IMR-90 (cell line): ENCODE measurements at regions not wholly inside any gene's neighbourhood (a gene's known extent, or its start where the extent isn't known, plus 50 kb on each side); places are given as distances from the start of the nearest gene placed in this dataset.

Experiments used
- ATAC-seq: fragments of 200-7000 bp; cut with Tn5 transposase; 2 replicates; pipeline ENCODE4 v1.9.1; 2020; ENCODE audit warnings: low read depth, mild to moderate bottlenecking, moderate library complexity
- BruUV-seq: library from RNA; stranded (reverse); fragments of 400-500 nt; replicated peaks from 2 replicates; lab custom pipeline; 2021; lab: Mats Ljungman, UMichigan
- CTCF ChIA-PET: fragments of 300-600 bp; formaldehyde crosslinking; extraction: SDS; loops from one replicate; lab custom pipeline; 2021; ENCODE audit warnings: antibody characterized with exemption; lab: Yijun Ruan, JAX
- POLR2A ChIA-PET: fragments of 300-600 bp; sonication (Branson Sonifier 250); formaldehyde crosslinking; loops from one replicate; lab custom pipeline; 2022; ENCODE audit warnings: antibody characterized with exemption; ENCODE audit not compliant: unreplicated experiment; lab: Charles Lee
- DNase-seq: peaks from one replicate; pipeline ENCODE4 v3.0.0; 2013
- H2AFZ ChIP-seq: replicated peaks from 2 replicates; pipeline ENCODE3; 2013; ENCODE audit warnings: low read length, mild to moderate bottlenecking; ENCODE audit not compliant: poor library complexity
- H2AK5ac ChIP-seq: 2 replicates; pipeline ENCODE4 v1.6.1; 2013; ENCODE audit warnings: low read depth, low read length, inconsistent platforms
- H2AK9ac ChIP-seq: replicated peaks from 2 replicates; pipeline ENCODE3; 2013; ENCODE audit warnings: mild to moderate bottlenecking, low read depth, low read length, moderate library complexity; ENCODE audit not compliant: poor library complexity
- H2BK120ac ChIP-seq: 2 replicates; pipeline ENCODE4 v1.6.1; 2013; ENCODE audit warnings: low read depth, low read length, inconsistent platforms
- H2BK15ac ChIP-seq: 3 replicates; pipeline ENCODE4 v1.6.1; 2013; ENCODE audit warnings: low read depth, low read length, inconsistent platforms
- H2BK20ac ChIP-seq: 2 replicates; pipeline ENCODE4 v1.6.1; 2013; ENCODE audit warnings: low read depth, mild to moderate bottlenecking, inconsistent platforms, low read length, moderate library complexity
- H2BK5ac ChIP-seq: 2 replicates; pipeline ENCODE4 v1.6.1; 2013; ENCODE audit warnings: mild to moderate bottlenecking, low read depth, low read length, inconsistent platforms; ENCODE audit not compliant: poor library complexity, severe bottlenecking
- H3K14ac ChIP-seq: replicated peaks from 2 replicates; pipeline ENCODE4 v1.6.1; 2013; ENCODE audit warnings: low read depth, low read length, inconsistent platforms
- H3K18ac ChIP-seq: 2 replicates; pipeline ENCODE4 v1.6.1; 2013; ENCODE audit warnings: low read depth, low read length, control low read depth
- H3K23ac ChIP-seq: 2 replicates; pipeline ENCODE4 v1.6.1; 2013; ENCODE audit warnings: low read depth, low read length, inconsistent platforms
- H3K27ac ChIP-seq: 2 replicates; pipeline ENCODE4 v1.5.1; 2013; ENCODE audit warnings: mild to moderate bottlenecking, control low read depth, low read length; ENCODE audit not compliant: insufficient read depth
- H3K27me3 ChIP-seq: 2 replicates; pipeline ENCODE4 v1.6.1; 2013; ENCODE audit warnings: low read length; ENCODE audit not compliant: control insufficient read depth, insufficient read depth
- H3K36me3 ChIP-seq: 2 replicates; pipeline ENCODE4 v1.6.1; 2013; ENCODE audit warnings: low read length, mixed read lengths; ENCODE audit not compliant: control insufficient read depth, insufficient read depth
- H3K4ac ChIP-seq: 2 replicates; pipeline ENCODE4 v1.6.1; 2013; ENCODE audit warnings: low read depth, low read length, inconsistent platforms
- H3K4me1 ChIP-seq: 2 replicates; pipeline ENCODE4 v1.6.1; 2013; ENCODE audit warnings: low read length, mixed read lengths; ENCODE audit not compliant: control insufficient read depth, insufficient read depth
- H3K4me2 ChIP-seq: 2 replicates; pipeline ENCODE4 v1.6.1; 2013; ENCODE audit warnings: low read depth, mild to moderate bottlenecking, control low read depth, low read length, moderate library complexity
- H3K4me3 ChIP-seq: 2 replicates; pipeline ENCODE4 v1.5.1; 2013; ENCODE audit warnings: low read depth, mild to moderate bottlenecking, control low read depth, low read length, moderate library complexity; ENCODE audit not compliant: insufficient read depth
- H3K56ac ChIP-seq: 2 replicates; pipeline ENCODE4 v1.6.1; 2013; ENCODE audit warnings: low read length, inconsistent platforms; ENCODE audit not compliant: insufficient read depth; ENCODE audit errors: extremely low read depth
- H3K79me1 ChIP-seq, 2 experiments: 2 replicates each; pipeline ENCODE4 v1.6.1; 2013; ENCODE audit warnings: low read length in 2 of 2, inconsistent platforms in 1 of 2, low read depth in 1 of 2
- H3K9ac ChIP-seq: 2 replicates; pipeline ENCODE4 v1.6.1; 2013; ENCODE audit warnings: low read depth, low read length, control low read depth
- H3K9me1 ChIP-seq: 2 replicates; pipeline ENCODE4 v1.6.1; 2013; ENCODE audit warnings: low read length, inconsistent platforms; ENCODE audit not compliant: insufficient read depth
- H3K9me3 ChIP-seq: 2 replicates; pipeline ENCODE4 v1.6.1; 2013; ENCODE audit warnings: low read length; ENCODE audit not compliant: control insufficient read depth, insufficient read depth
- H4K20me1 ChIP-seq: 2 replicates; pipeline ENCODE4 v1.6.1; 2013; ENCODE audit warnings: low read length, inconsistent platforms; ENCODE audit not compliant: insufficient read depth
- H4K5ac ChIP-seq: 2 replicates; pipeline ENCODE4 v1.6.1; 2013; ENCODE audit warnings: mild to moderate bottlenecking, low read depth, low read length, control low read depth
- H4K8ac ChIP-seq, 2 experiments: 2 replicates each; pipeline ENCODE4 v1.6.1; 2013; ENCODE audit warnings: low read depth in 2 of 2, low read length in 2 of 2, control low read depth in 1 of 2, inconsistent platforms in 1 of 2
- H4K91ac ChIP-seq: 2 replicates; pipeline ENCODE4 v1.6.1; 2013; ENCODE audit warnings: low read depth, low read length, inconsistent platforms; ENCODE audit not compliant: insufficient read depth
- BHLHE40 ChIP-seq: fragments of 150-350 bp; IDR thresholded peaks from 2 replicates; pipeline ENCODE4 v1.6.1; 2016; ENCODE audit warnings: mild to moderate bottlenecking, low read depth, low read length
- CEBPB ChIP-seq: IDR thresholded peaks from 2 replicates; pipeline ENCODE4 v1.6.1; 2012; ENCODE audit warnings: low read depth, low read length, improper control_type of control experiment
- CHD1 ChIP-seq: IDR thresholded peaks from 2 replicates; pipeline ENCODE4 v1.6.1; 2012; ENCODE audit warnings: low read depth, low read length, improper control_type of control experiment
- CTCF ChIP-seq: conservative IDR thresholded peaks from 2 replicates; pipeline ENCODE4 v1.5.1; 2012; ENCODE audit warnings: mild to moderate bottlenecking, low read depth, low read length, improper control_type of control experiment
- FOS ChIP-seq: fragments of 150-350 bp; IDR thresholded peaks from 2 replicates; pipeline ENCODE4 v1.6.1; 2016; ENCODE audit warnings: low read depth, low read length
- MAFK ChIP-seq: IDR thresholded peaks from 2 replicates; pipeline ENCODE4 v1.6.1; 2012; ENCODE audit warnings: low read depth, low read length, improper control_type of control experiment
- MAZ ChIP-seq: IDR thresholded peaks from 2 replicates; pipeline ENCODE4 v1.6.1; 2012; ENCODE audit warnings: low read depth, mild to moderate bottlenecking, low read length, improper control_type of control experiment, moderate library complexity, borderline replicate concordance
- MXI1 ChIP-seq: IDR thresholded peaks from 2 replicates; pipeline ENCODE4 v1.6.1; 2012; ENCODE audit warnings: low read depth, mild to moderate bottlenecking, low read length, moderate library complexity, borderline replicate concordance
- NFE2L2 ChIP-seq: fragments of 150-350 bp; IDR thresholded peaks from 2 replicates; pipeline ENCODE4 v1.6.1; 2016; ENCODE audit warnings: low read depth, mild to moderate bottlenecking, low read length
- POLR2A ChIP-seq: IDR thresholded peaks from 2 replicates; pipeline ENCODE4 v1.6.1; 2012; ENCODE audit warnings: mild to moderate bottlenecking, low read depth, low read length
- RAD21 ChIP-seq: IDR thresholded peaks from 2 replicates; pipeline ENCODE4 v1.6.1; 2012; ENCODE audit warnings: low read length, improper control_type of control experiment
- RCOR1 ChIP-seq: IDR thresholded peaks from 2 replicates; pipeline ENCODE4 v1.6.1; 2012; ENCODE audit warnings: mild to moderate bottlenecking, low read length, improper control_type of control experiment; ENCODE audit not compliant: insufficient replicate concordance
- RFX5 ChIP-seq: IDR thresholded peaks from 2 replicates; pipeline ENCODE4 v1.8.0; 2012; ENCODE audit warnings: low read depth, mild to moderate bottlenecking, low read length, moderate library complexity
- SMC3 ChIP-seq: fragments of 150-350 bp; IDR thresholded peaks from 2 replicates; pipeline ENCODE4 v1.6.1; 2016; ENCODE audit warnings: low read depth, mild to moderate bottlenecking, antibody characterized with exemption, low read length, moderate library complexity
- WGBS, 2 experiments: methylation state at CpG; one replicate each; pipeline versions ENCODE4 v1.1.5 to v1.1.7; 2013; ENCODE audit warnings: missing lambda C conversion rate in 2 of 2; ENCODE audit not compliant: insufficient read length in 1 of 2; ENCODE audit errors: extremely low coverage in 2 of 2; 5-methylcytosine and 5-hydroxymethylcytosine counted together
- dilution Hi-C: fragments of 300-500 bp; cut with HindIII; formaldehyde crosslinking; loops from one replicate; pipeline ENCODE4 v1.14.3; 2018; ENCODE audit warnings: low sequenced_read_pairs; ENCODE audit not compliant: unreplicated experiment
- in situ Hi-C: fragments of 300-500 bp; cut with MboI; formaldehyde crosslinking; loops from 3 replicates; pipeline ENCODE4 v1.14.3; 2019; ENCODE audit warnings: low sequenced_read_pairs, inconsistent platforms, mixed read lengths
- intact Hi-C: fragments of 100-400 bp; cut with micrococcal nuclease; formaldehyde crosslinking; loops from 2 replicates; pipeline ENCODE4 v1.10.0; 2022
- TF ChIP-seq, protein P1 (sequence below): fragments of 150-350 bp; IDR thresholded peaks from 2 replicates; pipeline ENCODE4 v1.6.1; 2017; ENCODE audit warnings: mild to moderate bottlenecking, antibody characterized with exemption, low read length, low read depth
- TF ChIP-seq, protein P2 (sequence below): fragments of 150-350 bp; IDR thresholded peaks from 2 replicates; pipeline ENCODE4 v1.6.1; 2016; ENCODE audit warnings: low read depth, mild to moderate bottlenecking, low read length, moderate library complexity, borderline replicate concordance

DNA sequence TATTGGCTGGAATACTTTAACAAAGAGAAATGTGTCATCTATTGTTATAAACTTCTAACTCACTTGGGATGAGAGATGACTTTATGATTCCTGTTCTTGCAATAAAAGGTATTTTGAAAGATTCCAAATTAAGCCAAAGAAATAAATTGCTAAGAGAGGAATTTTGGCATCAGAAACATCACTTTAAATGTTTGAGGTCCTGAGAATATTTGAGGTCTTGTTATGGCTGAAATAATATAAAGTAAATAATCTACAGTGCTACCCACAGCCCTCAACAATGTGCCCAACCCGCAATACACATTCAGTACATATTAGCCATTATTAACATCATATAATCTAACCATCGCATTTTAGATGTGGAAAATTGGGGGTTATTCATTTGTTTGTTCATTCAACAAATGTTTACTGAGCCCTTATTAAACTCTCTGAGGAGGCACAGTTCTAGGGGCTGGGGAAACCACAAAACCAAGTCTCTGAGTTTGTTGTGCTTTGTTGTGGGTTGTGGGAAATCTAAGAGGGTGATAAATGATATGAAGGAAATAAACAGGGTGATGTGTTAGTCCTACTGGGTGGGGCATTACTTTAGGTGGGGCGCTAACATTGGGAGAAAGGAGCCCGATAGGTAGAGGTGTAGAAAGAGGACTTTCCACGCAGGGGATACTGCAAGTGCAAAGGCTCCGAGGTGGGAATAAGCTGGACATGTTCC, 135.2 kb upstream of the CLINT1 start:
- H2BK120ac ChIP-seq = no peak overlapping the region
- intact Hi-C loops = loop anchor here (2.0 kb wide), 1 partner anchor 177 kb away; no protein-coding TSS in a partner anchor
- no peak overlapping the region for H3K23ac ChIP-seq
- no peak overlapping the region for H3K56ac ChIP-seq
- no peak overlapping the region for H3K4ac ChIP-seq
- H2BK5ac ChIP-seq = no peak overlapping the region
- no peaks in the 10 kb centered on the region for H3K36me3 ChIP-seq
- DNase-seq = no peak
- H2BK20ac ChIP-seq = no peak overlapping the region
- no peak overlapping the region for H3K14ac ChIP-seq
- no peak overlapping the region for H3K27ac ChIP-seq
- in situ Hi-C loops = no loop called here
- dilution Hi-C loops = no loop called here
- H2AFZ ChIP-seq = peak overlapping the region; percentile 49
- no peak overlapping the region for H3K4me3 ChIP-seq
- H4K5ac ChIP-seq = no peak overlapping the region
- no peak overlapping the region for H2BK15ac ChIP-seq
- no peak overlapping the region for H3K18ac ChIP-seq
- no peaks in the 10 kb centered on the region for H3K9me1 ChIP-seq
- no peak overlapping the region for H4K91ac ChIP-seq
- no peak overlapping the region for H3K9ac ChIP-seq
- H3K4me1 ChIP-seq = no peaks in the 10 kb centered on the region
- H3K9me3 ChIP-seq = no peaks in the 10 kb centered on the region
- H2AK5ac ChIP-seq = no peak overlapping the region
- TF ChIP-seq MAZ (no peak), BHLHE40 (no peak), RFX5 (no peak), CHD1 (no peak), NFE2L2 (no peak), RAD21 (no peak), FOS (no peak), MXI1 (no peak), MAFK (no peak), RCOR1 (no peak), CEBPB (no peak), CTCF (no peak), POLR2A (no peak), SMC3 (no peak)
- TF ChIP-seq, protein P1, sequence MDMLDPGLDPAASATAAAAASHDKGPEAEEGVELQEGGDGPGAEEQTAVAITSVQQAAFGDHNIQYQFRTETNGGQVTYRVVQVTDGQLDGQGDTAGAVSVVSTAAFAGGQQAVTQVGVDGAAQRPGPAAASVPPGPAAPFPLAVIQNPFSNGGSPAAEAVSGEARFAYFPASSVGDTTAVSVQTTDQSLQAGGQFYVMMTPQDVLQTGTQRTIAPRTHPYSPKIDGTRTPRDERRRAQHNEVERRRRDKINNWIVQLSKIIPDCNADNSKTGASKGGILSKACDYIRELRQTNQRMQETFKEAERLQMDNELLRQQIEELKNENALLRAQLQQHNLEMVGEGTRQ = no peak
- TF ChIP-seq, protein P2, sequence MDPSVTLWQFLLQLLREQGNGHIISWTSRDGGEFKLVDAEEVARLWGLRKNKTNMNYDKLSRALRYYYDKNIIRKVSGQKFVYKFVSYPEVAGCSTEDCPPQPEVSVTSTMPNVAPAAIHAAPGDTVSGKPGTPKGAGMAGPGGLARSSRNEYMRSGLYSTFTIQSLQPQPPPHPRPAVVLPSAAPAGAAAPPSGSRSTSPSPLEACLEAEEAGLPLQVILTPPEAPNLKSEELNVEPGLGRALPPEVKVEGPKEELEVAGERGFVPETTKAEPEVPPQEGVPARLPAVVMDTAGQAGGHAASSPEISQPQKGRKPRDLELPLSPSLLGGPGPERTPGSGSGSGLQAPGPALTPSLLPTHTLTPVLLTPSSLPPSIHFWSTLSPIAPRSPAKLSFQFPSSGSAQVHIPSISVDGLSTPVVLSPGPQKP = no peak
- H3K79me1 ChIP-seq = no peaks in the 10 kb centered on the region
- H3K27me3 ChIP-seq = no peaks in the 10 kb centered on the region
- POLR2A ChIA-PET = no interaction called here
- no TSS peak for BruUV-seq
- CTCF ChIA-PET = interaction anchor here (0.5 to 1.2 kb wide), 11 partner anchors 29 to 1985 kb away, joined by 3 to 7 read pairs (median 3); no protein-coding TSS in a partner anchor
- 73% methylated on average over 4 of the region's 6 CpGs; no CpG with 5 or more reads in 1 of the 2 experiments for WGBS, 2 experiments
- H4K20me1 ChIP-seq = no peaks in the 10 kb centered on the region
- no peak overlapping the region for H2AK9ac ChIP-seq
- H3K4me2 ChIP-seq = no peak overlapping the region
- H4K8ac ChIP-seq = no peak overlapping the region
- no peak for ATAC-seq
